ENCODE measurements at regions not wholly inside any gene's neighbourhood (a gene's known extent, or its start where the extent isn't known, plus 50 kb on each side); places are given as distances from the start of the nearest gene placed in this dataset.
"Not testable (repeated sequence)": the region's sequence is repeated elsewhere in the genome, so short reads cannot be mapped to it uniquely, and the experiment has no call there.

DNA sequence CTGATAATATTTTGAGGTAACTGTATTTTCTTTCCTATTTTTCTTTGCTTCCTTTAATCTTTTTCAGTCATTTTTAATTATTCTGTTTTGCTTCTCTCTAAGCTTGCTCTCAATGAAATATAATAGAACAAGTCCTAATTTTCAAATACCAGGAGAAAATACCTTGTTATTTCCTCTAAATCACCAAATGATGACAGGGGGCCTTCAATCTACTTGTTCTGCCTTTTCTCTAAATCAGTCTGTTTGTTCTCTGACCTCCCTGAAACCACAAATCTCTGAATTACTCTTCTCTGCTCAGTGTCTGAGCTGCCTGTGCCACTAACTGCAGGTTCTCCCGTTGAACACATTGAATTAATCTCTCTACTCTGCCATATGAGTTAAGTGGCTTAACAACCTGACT is 286.2 kb downstream of the C11orf87 start:
- no peak for DNase-seq

DNA sequence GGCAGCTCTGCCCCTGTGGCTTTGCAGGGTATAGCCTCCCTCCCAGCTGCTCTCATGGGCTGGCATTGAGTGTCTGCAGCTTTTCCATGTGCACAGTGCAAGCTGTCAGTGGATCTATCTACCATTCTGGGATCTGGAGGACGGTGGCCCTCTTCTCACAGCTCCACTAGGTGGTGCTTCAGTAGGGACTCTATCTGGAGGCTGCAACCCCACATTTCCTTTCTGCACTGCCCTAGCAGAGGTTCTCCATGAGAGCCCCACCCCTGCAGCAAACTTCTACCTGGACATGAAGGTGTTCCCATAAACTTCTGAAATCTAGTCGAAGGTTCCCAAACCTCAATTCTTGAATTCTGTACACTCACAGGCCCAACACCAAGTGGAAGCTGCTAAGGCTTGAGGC is 292.5 kb downstream of the C11orf87 start:
- not testable (repeated sequence) for H3K4me3 ChIP-seq, DNase-seq
- 72 to 100% (median 91%) methylated on average over 2 of the region's 2 CpGs for WGBS, 5 donors

More for the DNA sequence above, 286.2 kb downstream of the C11orf87 start:
- WGBS, 5 donors: 23 to 54% (median 35%) methylated on average over 1 of the region's 1 CpG
- intact Hi-C loops (cut with DNase I; ENCODE audit: low total_unique reads): no loop called here
- Histone ChIP-seq H3K27me3 (no peaks in the 10 kb centered on the region), H3K27ac (no peak overlapping the region), H3K36me3 (no peaks in the 10 kb centered on the region), H3K9me3 (peaks cover 0 to 6% (median 0%) of the 10 kb centered on the region in 4 donors), H3K4me1 (no peaks in the 10 kb centered on the region), H3K4me3 (no peak overlapping the region)
- TF ChIP-seq POLR2A (IDR thresholded peaks at IDR 0.05): no peak
- no peak for TF ChIP-seq EP300 (IDR thresholded peaks at IDR 0.05)
- TF ChIP-seq POLR2AphosphoS5 (IDR thresholded peaks at IDR 0.05): no peak
- TF ChIP-seq, protein P1, sequence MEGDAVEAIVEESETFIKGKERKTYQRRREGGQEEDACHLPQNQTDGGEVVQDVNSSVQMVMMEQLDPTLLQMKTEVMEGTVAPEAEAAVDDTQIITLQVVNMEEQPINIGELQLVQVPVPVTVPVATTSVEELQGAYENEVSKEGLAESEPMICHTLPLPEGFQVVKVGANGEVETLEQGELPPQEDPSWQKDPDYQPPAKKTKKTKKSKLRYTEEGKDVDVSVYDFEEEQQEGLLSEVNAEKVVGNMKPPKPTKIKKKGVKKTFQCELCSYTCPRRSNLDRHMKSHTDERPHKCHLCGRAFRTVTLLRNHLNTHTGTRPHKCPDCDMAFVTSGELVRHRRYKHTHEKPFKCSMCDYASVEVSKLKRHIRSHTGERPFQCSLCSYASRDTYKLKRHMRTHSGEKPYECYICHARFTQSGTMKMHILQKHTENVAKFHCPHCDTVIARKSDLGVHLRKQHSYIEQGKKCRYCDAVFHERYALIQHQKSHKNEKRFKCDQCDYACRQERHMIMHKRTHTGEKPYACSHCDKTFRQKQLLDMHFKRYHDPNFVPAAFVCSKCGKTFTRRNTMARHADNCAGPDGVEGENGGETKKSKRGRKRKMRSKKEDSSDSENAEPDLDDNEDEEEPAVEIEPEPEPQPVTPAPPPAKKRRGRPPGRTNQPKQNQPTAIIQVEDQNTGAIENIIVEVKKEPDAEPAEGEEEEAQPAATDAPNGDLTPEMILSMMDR (IDR thresholded peaks at IDR 0.05): no peak

DNA sequence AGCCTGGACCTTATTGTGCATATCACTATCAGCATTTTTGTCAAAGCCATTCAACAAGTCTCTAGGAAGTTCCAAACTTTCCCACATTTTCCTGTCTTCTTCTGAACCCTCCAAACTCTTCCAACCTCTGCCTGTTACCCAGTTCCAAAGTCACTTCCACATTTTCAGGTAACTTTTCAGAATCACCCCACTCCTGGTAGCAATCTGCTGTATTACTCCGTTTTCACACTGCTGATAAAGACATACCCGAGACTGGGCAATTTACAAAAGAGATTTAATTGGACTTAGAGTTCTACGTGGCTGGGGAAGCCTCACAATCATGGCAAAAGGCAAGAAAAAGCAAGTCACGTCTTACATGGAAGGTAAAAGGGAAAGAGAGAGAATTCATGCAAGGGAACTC is 293.4 kb downstream of the C11orf87 start:
- H3K36me3 ChIP-seq; H3K27ac ChIP-seq; DNase-seq; H3K4me1 ChIP-seq; H3K27me3 ChIP-seq; H3K4me3 ChIP-seq; intact Hi-C loops (cut with DNase I; ENCODE audit: low total_unique reads): not testable (repeated sequence)
- 66 to 77% (median 69%) methylated on average over 4 of the region's 4 CpGs for WGBS, 5 donors
- peaks cover 3 to 27% (median 19%) of the 10 kb centered on the region in 4 donors for H3K9me3 ChIP-seq

More for the DNA sequence above, 292.5 kb downstream of the C11orf87 start:
- peaks cover 3 to 27% (median 19%) of the 10 kb centered on the region in 4 donors for H3K9me3 ChIP-seq
- H3K36me3 ChIP-seq; H3K27ac ChIP-seq; intact Hi-C loops (cut with DNase I; ENCODE audit: low total_unique reads); H3K4me1 ChIP-seq; H3K27me3 ChIP-seq: not testable (repeated sequence)

DNA sequence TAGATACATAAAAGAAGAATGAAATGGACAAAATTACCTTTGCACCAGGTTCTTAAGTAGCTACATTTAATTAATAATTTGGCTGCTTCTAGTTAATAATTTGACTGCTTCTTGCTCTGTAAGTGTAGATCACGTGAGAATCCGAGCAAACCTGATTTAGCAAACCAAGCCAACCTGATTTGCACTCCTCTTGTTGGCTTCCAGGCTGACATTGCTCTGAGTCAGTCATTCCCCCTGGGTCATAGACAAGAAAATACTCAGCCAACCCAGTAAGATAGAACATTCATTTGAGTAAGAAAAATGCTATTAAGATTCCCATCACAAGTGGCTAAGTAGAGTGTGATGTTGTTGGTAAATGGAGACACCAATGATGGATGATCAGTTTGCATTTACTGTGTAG is 304.1 kb downstream of the C11orf87 start:
- WGBS, 5 donors: 67 to 80% (median 78%) methylated on average over 2 of the region's 2 CpGs
- intact Hi-C loops (cut with DNase I; ENCODE audit: low total_unique reads): no loop called here
- no peaks in the 10 kb centered on the region for H3K27me3 ChIP-seq
- no peaks in the 10 kb centered on the region for H3K4me1 ChIP-seq
- no peaks in the 10 kb centered on the region for H3K9me3 ChIP-seq
- H3K4me3 ChIP-seq: no peak overlapping the region
- no peak overlapping the region for H3K27ac ChIP-seq
- H3K36me3 ChIP-seq: no peaks in the 10 kb centered on the region
- TF ChIP-seq POLR2A (IDR thresholded peaks at IDR 0.05): no peak
- TF ChIP-seq, protein P1 (IDR thresholded peaks at IDR 0.05): no peak
- TF ChIP-seq POLR2AphosphoS5 (IDR thresholded peaks at IDR 0.05): no peak
- TF ChIP-seq EP300 (IDR thresholded peaks at IDR 0.05): no peak
- DNase-seq: no peak

DNA sequence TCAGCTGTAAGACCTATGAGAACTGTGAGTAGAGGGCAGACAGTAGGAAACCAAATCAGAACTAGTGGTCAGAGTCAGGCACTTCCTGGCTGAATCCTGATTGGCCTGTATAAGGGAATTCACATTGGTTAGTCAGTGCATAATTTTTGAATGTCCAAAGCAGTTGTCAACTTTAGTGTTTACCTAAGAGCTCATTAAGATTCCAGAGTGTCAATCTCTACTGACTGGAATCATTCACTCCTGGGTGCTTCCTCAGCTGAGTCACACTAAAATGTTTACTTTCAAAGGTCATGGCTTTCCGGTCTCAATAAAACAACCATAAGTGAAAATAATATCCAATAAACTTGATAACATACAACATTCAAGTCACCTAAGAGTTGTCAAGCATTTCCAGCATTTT is 306.1 kb downstream of the C11orf87 start:
- H3K9me3 ChIP-seq: no peaks in the 10 kb centered on the region
- WGBS, 5 donors: 33 to 65% (median 43%) methylated on average over 1 of the region's 1 CpG
- H3K36me3 ChIP-seq: no peaks in the 10 kb centered on the region
- intact Hi-C loops (cut with DNase I; ENCODE audit: low total_unique reads): no loop called here
- H3K27me3 ChIP-seq: no peaks in the 10 kb centered on the region
- H3K27ac ChIP-seq: no peak overlapping the region
- TF ChIP-seq EP300 (IDR thresholded peaks at IDR 0.05) (no peak), POLR2A (IDR thresholded peaks at IDR 0.05) (no peak), POLR2AphosphoS5 (IDR thresholded peaks at IDR 0.05) (no peak)
- TF ChIP-seq, protein P1 (IDR thresholded peaks at IDR 0.05): no peak
- H3K4me1 ChIP-seq: peaks cover 0 to 3% (median 0%) of the 10 kb centered on the region in 4 donors
- DNase-seq: no peak
- no peak overlapping the region for H3K4me3 ChIP-seq
